Panc1 (cell line): ENCODE measurements at regions not wholly inside any gene's neighbourhood (a gene's known extent, or its start where the extent isn't known, plus 50 kb on each side); places are given as distances from the start of the nearest gene placed in this dataset.

Experiments
- POLR2AphosphoS5 ChIP-seq: IDR thresholded peaks from 2 replicates; pipeline ENCODE4 v1.6.1; 2012; ENCODE audit warnings: mild to moderate bottlenecking, low read depth, low read length, moderate library complexity
- SIN3A ChIP-seq: IDR thresholded peaks from 2 replicates; pipeline ENCODE4 v1.6.1; 2012; ENCODE audit warnings: low read depth, mild to moderate bottlenecking, low read length, moderate library complexity, borderline replicate concordance; ENCODE audit not compliant: insufficient read depth
- TCF7L2 ChIP-seq: IDR thresholded peaks from 2 replicates; pipeline ENCODE4 v1.6.1; 2011; ENCODE audit warnings: mild to moderate bottlenecking, low read depth, low read length, inconsistent platforms
- TF ChIP-seq, protein P1 (sequence below): fragments of 450-650 bp; IDR thresholded peaks from 2 replicates; pipeline ENCODE4 v1.5.1; 2017; ENCODE audit warnings: mild to moderate bottlenecking
- TF ChIP-seq, protein P2 (sequence below), 2 experiments: IDR thresholded peaks; 2 replicates each; pipeline ENCODE4 v1.6.1; 2011 to 2012; ENCODE audit warnings: low read depth in 2 of 2, control low read depth in 1 of 2, low read length in 1 of 2, mild to moderate bottlenecking in 1 of 2, moderate library complexity in 1 of 2; ENCODE audit not compliant: insufficient read depth in 1 of 2

DNA sequence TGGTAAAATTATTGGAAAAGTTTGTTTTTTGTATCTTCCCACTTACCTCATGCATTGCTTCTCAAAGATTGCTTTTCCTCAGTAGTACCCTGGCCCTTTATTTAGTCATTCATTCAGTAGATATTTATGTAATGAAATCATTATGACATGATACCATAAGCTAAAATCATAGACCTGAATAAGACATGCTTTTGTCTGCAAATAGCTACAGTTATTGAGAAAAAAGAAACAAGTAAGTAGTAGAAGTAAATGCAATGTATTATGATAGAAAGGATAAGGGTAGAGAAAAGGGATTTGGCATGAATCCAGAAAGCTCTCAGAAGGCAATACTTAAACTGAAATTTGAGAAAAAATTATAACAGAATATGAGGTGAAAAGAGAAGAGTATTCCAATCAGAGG is 352.5 kb downstream of the GPM6A start:
- TF ChIP-seq, protein P1, sequence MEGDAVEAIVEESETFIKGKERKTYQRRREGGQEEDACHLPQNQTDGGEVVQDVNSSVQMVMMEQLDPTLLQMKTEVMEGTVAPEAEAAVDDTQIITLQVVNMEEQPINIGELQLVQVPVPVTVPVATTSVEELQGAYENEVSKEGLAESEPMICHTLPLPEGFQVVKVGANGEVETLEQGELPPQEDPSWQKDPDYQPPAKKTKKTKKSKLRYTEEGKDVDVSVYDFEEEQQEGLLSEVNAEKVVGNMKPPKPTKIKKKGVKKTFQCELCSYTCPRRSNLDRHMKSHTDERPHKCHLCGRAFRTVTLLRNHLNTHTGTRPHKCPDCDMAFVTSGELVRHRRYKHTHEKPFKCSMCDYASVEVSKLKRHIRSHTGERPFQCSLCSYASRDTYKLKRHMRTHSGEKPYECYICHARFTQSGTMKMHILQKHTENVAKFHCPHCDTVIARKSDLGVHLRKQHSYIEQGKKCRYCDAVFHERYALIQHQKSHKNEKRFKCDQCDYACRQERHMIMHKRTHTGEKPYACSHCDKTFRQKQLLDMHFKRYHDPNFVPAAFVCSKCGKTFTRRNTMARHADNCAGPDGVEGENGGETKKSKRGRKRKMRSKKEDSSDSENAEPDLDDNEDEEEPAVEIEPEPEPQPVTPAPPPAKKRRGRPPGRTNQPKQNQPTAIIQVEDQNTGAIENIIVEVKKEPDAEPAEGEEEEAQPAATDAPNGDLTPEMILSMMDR: no peak
- TF ChIP-seq TCF7L2 (no peak), POLR2AphosphoS5 (no peak), SIN3A (no peak)
- TF ChIP-seq, protein P2, sequence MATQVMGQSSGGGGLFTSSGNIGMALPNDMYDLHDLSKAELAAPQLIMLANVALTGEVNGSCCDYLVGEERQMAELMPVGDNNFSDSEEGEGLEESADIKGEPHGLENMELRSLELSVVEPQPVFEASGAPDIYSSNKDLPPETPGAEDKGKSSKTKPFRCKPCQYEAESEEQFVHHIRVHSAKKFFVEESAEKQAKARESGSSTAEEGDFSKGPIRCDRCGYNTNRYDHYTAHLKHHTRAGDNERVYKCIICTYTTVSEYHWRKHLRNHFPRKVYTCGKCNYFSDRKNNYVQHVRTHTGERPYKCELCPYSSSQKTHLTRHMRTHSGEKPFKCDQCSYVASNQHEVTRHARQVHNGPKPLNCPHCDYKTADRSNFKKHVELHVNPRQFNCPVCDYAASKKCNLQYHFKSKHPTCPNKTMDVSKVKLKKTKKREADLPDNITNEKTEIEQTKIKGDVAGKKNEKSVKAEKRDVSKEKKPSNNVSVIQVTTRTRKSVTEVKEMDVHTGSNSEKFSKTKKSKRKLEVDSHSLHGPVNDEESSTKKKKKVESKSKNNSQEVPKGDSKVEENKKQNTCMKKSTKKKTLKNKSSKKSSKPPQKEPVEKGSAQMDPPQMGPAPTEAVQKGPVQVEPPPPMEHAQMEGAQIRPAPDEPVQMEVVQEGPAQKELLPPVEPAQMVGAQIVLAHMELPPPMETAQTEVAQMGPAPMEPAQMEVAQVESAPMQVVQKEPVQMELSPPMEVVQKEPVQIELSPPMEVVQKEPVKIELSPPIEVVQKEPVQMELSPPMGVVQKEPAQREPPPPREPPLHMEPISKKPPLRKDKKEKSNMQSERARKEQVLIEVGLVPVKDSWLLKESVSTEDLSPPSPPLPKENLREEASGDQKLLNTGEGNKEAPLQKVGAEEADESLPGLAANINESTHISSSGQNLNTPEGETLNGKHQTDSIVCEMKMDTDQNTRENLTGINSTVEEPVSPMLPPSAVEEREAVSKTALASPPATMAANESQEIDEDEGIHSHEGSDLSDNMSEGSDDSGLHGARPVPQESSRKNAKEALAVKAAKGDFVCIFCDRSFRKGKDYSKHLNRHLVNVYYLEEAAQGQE (IDR thresholded peaks at IDR 0.05; ENCODE audit: insufficient read depth in 1 of 2, low read depth in 2 of 2, low read length in 1 of 2): no peak
